Left kidney (tissue), 1 donor: ENCODE measurements at regions not wholly inside any gene's neighbourhood (a gene's known extent, or its start where the extent isn't known, plus 50 kb on each side); places are given as distances from the start of the nearest gene placed in this dataset.
"Not testable (repeated sequence)": the region's sequence is repeated elsewhere in the genome, so short reads cannot be mapped to it uniquely, and the experiment has no call there.

Source experiments
- DNase-seq: peaks from one replicate; pipeline ENCODE4 v3.0.0-alpha.2; 2013

- not testable (repeated sequence) for DNase-seq
Measured at GRCh38 chr16:15204571-15204970, 110.5 kb upstream of the RRN3 start.

GRCh38 chr16:15192813-15193212 lies 98.7 kb upstream of the RRN3 start:
- not testable (repeated sequence) for DNase-seq

DNA sequence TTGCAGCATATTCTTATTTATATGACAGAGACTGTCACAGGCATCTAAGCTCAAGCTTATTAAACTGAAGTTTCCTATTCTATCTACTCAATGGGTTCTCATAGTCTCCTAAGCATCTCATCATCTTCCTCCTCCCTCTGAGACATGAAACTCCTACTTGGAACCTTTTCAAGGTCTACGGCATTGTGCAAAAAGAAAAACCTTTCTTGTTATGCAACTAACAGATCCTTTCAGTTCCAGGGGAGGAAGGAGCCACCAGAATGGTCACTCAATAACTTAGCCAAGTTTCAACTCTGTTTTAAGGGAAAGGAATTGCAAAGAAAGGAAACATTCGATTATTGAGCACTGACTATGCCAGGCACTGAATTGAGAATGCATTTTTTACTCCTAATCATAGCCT lies 98.1 kb upstream of the RRN3 start:
- DNase-seq, result not testable (repeated sequence)

DNA sequence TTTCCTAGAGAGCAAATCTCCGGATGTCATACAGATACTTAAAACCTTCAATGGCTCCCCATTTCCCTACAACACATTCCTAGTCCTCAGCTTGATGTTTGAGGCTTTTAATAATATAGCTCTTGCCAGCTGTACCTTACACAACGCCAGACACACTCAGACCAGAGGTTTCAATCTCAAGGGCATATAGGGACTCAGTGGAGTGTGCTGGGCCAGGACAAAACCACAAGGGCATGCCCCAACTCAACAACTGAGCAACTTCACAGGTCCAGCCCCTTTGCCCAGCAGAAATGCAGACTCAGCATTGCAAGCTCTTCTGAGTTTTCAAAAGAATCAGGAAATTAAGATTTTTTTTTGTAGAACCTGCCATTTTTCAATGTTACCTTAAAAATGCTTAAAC lies 95.4 kb upstream of the RRN3 start:
- not testable (repeated sequence) for DNase-seq
